K562 (cell line): ENCODE measurements at regions not wholly inside any gene's neighbourhood (a gene's known extent, or its start where the extent isn't known, plus 50 kb on each side); places are given as distances from the start of the nearest gene placed in this dataset.
A peak's percentile ranks its signal among the peaks of the same experiment; 100 is the strongest.

Source experiments
- ATAC-seq: fragments of 200-7000 bp; cut with Tn5 transposase; 3 replicates; pipeline ENCODE4 v1.9.1; 2020; ENCODE audit warnings: moderate library complexity
- BruUV-seq: library from RNA; stranded (reverse); fragments of 400-500 nt; replicated peaks from 2 replicates; lab custom pipeline; 2021; lab: Mats Ljungman, UMichigan
- CTCF ChIA-PET: fragments of 300-600 bp; formaldehyde crosslinking; extraction: SDS; loops from one replicate; lab custom pipeline; 2021; ENCODE audit warnings: low intra/inter-chr PET ratio; lab: Yijun Ruan, JAX
- POLR2A ChIA-PET: fragments of 300-600, 350-650 bp; sonication (Branson Sonifier 250); formaldehyde crosslinking; extraction: SDS; loops from one replicate; lab custom pipeline; 2021; ENCODE audit warnings: antibody characterized with exemption, inconsistent platforms; lab: Yijun Ruan, JAX
- DNase-seq, 4 experiments: peaks; one replicate each; pipeline versions ENCODE4 v3.0.0 to v3.0.0-alpha.2; 2011 to 2018; ENCODE audit warnings: low spot score in 3 of 4, mixed read lengths in 3 of 4; ENCODE audit errors: extremely low read depth in 1 of 4
- FAIRE-seq: peaks from 2 replicates; lab custom pipeline; 2011; peaks lifted over from hg19 to GRCh38; lab: Jason Lieb, UNC
- H2AFZ ChIP-seq: 2 replicates; pipeline ENCODE4 v1.6.0; 2011; ENCODE audit warnings: low read depth, low read length, control low read depth, inconsistent platforms
- H3K27ac ChIP-seq: fragments of 200-600 bp; 3 replicates; pipeline ENCODE4 v1.8.0; 2011; ENCODE audit warnings: low read depth, mild to moderate bottlenecking, control low read depth, inconsistent platforms, low read length, moderate library complexity, mixed read lengths; ENCODE audit errors: extremely low read depth
- H3K27me3 ChIP-seq, 2 experiments: fragments of 300-600 bp in 1 of 2; 2 replicates in 1 of 2; 3 replicates in 1 of 2; pipeline versions ENCODE4 v1.6.0 to v1.8.0; 2011; ENCODE audit warnings: inconsistent platforms in 2 of 2, low read length in 2 of 2, mild to moderate bottlenecking in 1 of 2, mixed read lengths in 1 of 2, moderate library complexity in 1 of 2; ENCODE audit not compliant: control insufficient read depth in 2 of 2, insufficient read depth in 2 of 2
- H3K36me3 ChIP-seq: fragments of 300-600 bp; 3 replicates; pipeline ENCODE4 v1.8.0; 2011; ENCODE audit warnings: mild to moderate bottlenecking, low read length, inconsistent platforms; ENCODE audit not compliant: control insufficient read depth, insufficient read depth
- H3K4me1 ChIP-seq, 2 experiments: fragments of 200-600 bp in 1 of 2; replicated peaks in 1 of 2; 2 replicates in 1 of 2; 3 replicates in 1 of 2; pipeline versions ENCODE4 v1.5.1 to v1.8.0; 2011; ENCODE audit warnings: inconsistent platforms in 2 of 2, low read length in 2 of 2, mild to moderate bottlenecking in 1 of 2, mixed read lengths in 1 of 2, moderate library complexity in 1 of 2; ENCODE audit not compliant: control insufficient read depth in 2 of 2, insufficient read depth in 2 of 2
- H3K4me2 ChIP-seq: 2 replicates; pipeline ENCODE4 v1.6.1; 2011; ENCODE audit warnings: low read length, control low read depth, inconsistent platforms, mixed read lengths; ENCODE audit not compliant: insufficient read depth
- H3K4me3 ChIP-seq: fragments of 200-600 bp; sonication (generic), shearing (Covaris generic); 2 replicates; pipeline ENCODE4 v1.5.1; 2016; ENCODE audit warnings: control low read depth, inconsistent platforms
- H3K79me2 ChIP-seq: fragments of 200-600 bp; 3 replicates; pipeline ENCODE4 v1.8.0; 2011; ENCODE audit warnings: low read length, inconsistent platforms; ENCODE audit not compliant: control insufficient read depth, insufficient read depth
- H3K9ac ChIP-seq, 2 experiments: 2 replicates each; pipeline versions ENCODE4 v1.6.0 to v1.6.1; 2011; ENCODE audit warnings: low read depth in 2 of 2, low read length in 2 of 2, control low read depth in 1 of 2, inconsistent platforms in 1 of 2, mild to moderate bottlenecking in 1 of 2, mixed read lengths in 1 of 2; ENCODE audit not compliant: insufficient read depth in 1 of 2
- H3K9me1 ChIP-seq: one replicate; pipeline ENCODE4 v1.6.0; 2011; ENCODE audit warnings: inconsistent platforms, mild to moderate bottlenecking, low read length, moderate library complexity; ENCODE audit not compliant: control insufficient read depth, insufficient read depth
- H3K9me3 ChIP-seq: replicated peaks from 2 replicates; pipeline ENCODE4 v1.5.1; 2011; ENCODE audit warnings: low read depth, low read length, inconsistent platforms; ENCODE audit not compliant: control insufficient read depth, insufficient read depth
- H4K20me1 ChIP-seq: replicated peaks from 2 replicates; pipeline ENCODE4 v1.6.1; 2011; ENCODE audit warnings: low read length, inconsistent platforms, mixed read lengths; ENCODE audit not compliant: control insufficient read depth, insufficient read depth
- CC2D1A ChIP-seq: fragments of 450-650 bp; IDR thresholded peaks from 2 replicates; pipeline ENCODE4 v1.6.1; 2017; ENCODE audit warnings: mild to moderate bottlenecking
- FOS ChIP-seq: IDR thresholded peaks from 3 replicates; pipeline ENCODE4 v1.6.1; 2011; ENCODE audit not compliant: insufficient read length; ENCODE audit errors: extremely low read depth
- HDAC8 ChIP-seq: fragments of 450-650 bp; IDR thresholded peaks from 2 replicates; pipeline ENCODE4 v1.6.1; 2016; ENCODE audit warnings: mild to moderate bottlenecking, missing genetic modification characterization, moderate library complexity, missing compliant biosample characterization
- IFI16 ChIP-seq: fragments of 250-450 bp; sonication (Bioruptor Pico); IDR thresholded peaks from 2 replicates; pipeline ENCODE4 v2.1.2; 2022; ENCODE audit warnings: mild to moderate bottlenecking, inconsistent platforms
- MED1 ChIP-seq: sonication (generic); formaldehyde crosslinking; IDR thresholded peaks from 2 replicates; pipeline ENCODE4 v1.8.1; 2023; ENCODE audit warnings: missing genetic modification reagents, borderline replicate concordance
- NCOA1 ChIP-seq: fragments of 450-650 bp; IDR thresholded peaks from 2 replicates; pipeline ENCODE4 v1.6.1; 2016; ENCODE audit warnings: low read depth
- NFE2L1 ChIP-seq: fragments of 450-650 bp; IDR thresholded peaks from 2 replicates; pipeline ENCODE4 v1.6.1; 2016; ENCODE audit warnings: missing genetic modification characterization, low read depth, mild to moderate bottlenecking, missing compliant biosample characterization, moderate library complexity, borderline replicate concordance
- SAFB ChIP-seq: fragments of 200-400 bp; formaldehyde crosslinking; IDR thresholded peaks from 2 replicates; pipeline ENCODE4 v1.6.1; 2017; ENCODE audit warnings: low read depth, low read length, borderline replicate concordance
- ZNF583 ChIP-seq: fragments of 250-450 bp; sonication (Bioruptor Pico); IDR thresholded peaks from 2 replicates; pipeline ENCODE4 v1.4.0; 2020
- ZNF778 ChIP-seq: fragments of 450-650 bp; formaldehyde crosslinking; IDR thresholded peaks from 2 replicates; pipeline ENCODE4 v1.4.0; 2020; ENCODE audit warnings: mild to moderate bottlenecking, moderate library complexity
- WGBS: fragments of 100-300 bp; shearing (Covaris generic); methylation state at CpG from one replicate; pipeline ENCODE4 v1.1.6; 2016; ENCODE audit warnings: low coverage, mixed read lengths; ENCODE audit not compliant: insufficient coverage; ENCODE audit errors: missing lambda C conversion rate; 5-methylcytosine and 5-hydroxymethylcytosine counted together
- in situ Hi-C: fragments of 300-500 bp; cut with MboI; formaldehyde crosslinking; loops from 4 replicates; pipeline ENCODE4 v1.15.0; 2018; ENCODE audit warnings: inconsistent platforms, mixed read lengths
- intact Hi-C: fragments of 100-400 bp; cut with micrococcal nuclease; formaldehyde crosslinking; loops from 2 replicates; pipeline ENCODE4 v1.14.2; 2022
- TF ChIP-seq, protein P1 (sequence below): fragments of 450-650 bp; conservative IDR thresholded peaks from 2 replicates; pipeline ENCODE4 v1.6.1; 2016; ENCODE audit warnings: missing genetic modification characterization, low read depth, mild to moderate bottlenecking, control low read depth, missing compliant biosample characterization

DNA sequence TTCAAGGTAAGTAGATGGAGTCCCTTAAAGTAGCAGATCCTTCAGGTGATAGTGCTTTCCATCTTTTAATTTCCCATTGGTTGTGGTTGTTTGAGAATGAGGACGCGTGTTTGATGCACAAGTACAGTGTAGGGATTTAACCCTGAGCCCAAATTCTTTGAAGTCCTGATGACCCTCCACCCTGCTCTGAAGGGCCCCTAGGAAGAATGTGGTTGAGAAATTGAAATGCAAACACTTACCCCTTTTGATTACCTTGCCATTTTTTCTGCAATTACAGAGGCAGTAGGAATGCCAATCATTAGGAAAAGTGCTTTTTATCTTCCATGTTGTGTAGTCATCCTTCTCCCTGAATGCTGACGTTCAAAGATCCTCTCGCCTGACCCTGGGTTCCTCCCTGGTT is 112.4 kb downstream of the ZNF518B start:
- Histone ChIP-seq H3K4me3 (no peak overlapping the region), H3K9ac (0 out of 4 replicates have a peak overlapping the region, but pooled peaks of 1 of the 2 experiments have one; percentile 23), H3K9me3 (no peaks in the 10 kb centered on the region), H3K4me1 (peaks cover 12 to 34% of the 10 kb centered on the region in 2 experiments), H3K79me2 (no peaks in the 10 kb centered on the region), H4K20me1 (no peaks in the 10 kb centered on the region), H3K27me3 (no peaks in the 10 kb centered on the region), H3K36me3 (no peaks in the 10 kb centered on the region), H3K9me1 (no peaks in the 10 kb centered on the region), H3K27ac (peak overlapping the region; percentile 24; the same call in 1 of the 3 replicates), H3K4me2 (peak overlapping the region; percentile 49; the same call in 1 of the 2 replicates), H2AFZ (peak overlapping the region; percentile 24; the same call in 1 of the 2 replicates)
- no TSS peak for BruUV-seq
- in situ Hi-C loops = no loop called here
- TF ChIP-seq NCOA1 (no peak), IFI16 (CRISPR knock-in tag) (no peak), NFE2L1 (no peak)
- WGBS = 65% methylated on average over 4 of the region's 4 CpGs
- intact Hi-C loops = no loop called here
- no peak for FAIRE-seq
- no peak for ATAC-seq
- CTCF ChIA-PET = no interaction called here
- DNase-seq = no peak
- POLR2A ChIA-PET = interaction anchor here (2.2 kb wide), 2 partner anchors 15 to 20 kb away, joined by 7 to 10 read pairs; no protein-coding TSS in a partner anchor

DNA sequence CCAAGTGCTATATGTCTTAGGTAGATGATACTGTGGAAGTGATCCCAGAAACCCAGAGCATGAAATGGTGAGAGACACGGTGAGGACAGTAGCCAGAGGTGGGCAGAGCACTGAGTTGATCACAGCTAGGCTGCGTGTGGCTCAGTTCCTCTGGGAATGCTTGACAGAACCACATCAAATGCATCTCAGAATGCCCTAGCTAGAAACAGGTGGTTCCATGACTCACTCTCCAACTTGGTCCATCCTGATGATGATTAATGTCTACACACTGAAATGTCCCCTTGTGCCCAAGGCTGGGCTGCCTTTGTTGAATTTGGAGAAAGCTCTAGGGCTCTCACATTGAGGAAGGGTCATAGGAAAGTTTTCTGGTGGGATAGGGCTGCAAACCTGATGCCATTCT is 113.6 kb downstream of the ZNF518B start:
- H3K4me2 ChIP-seq = no peak overlapping the region
- intact Hi-C loops (no loop called here), in situ Hi-C loops (no loop called here)
- H3K9me1 ChIP-seq = no peaks in the 10 kb centered on the region
- ChIA-PET CTCF (no interaction called here), POLR2A (interaction anchor here (1.1 kb wide), 1 partner anchor 226 kb away, joined by 5 read pairs; no protein-coding TSS in a partner anchor)
- no peak overlapping the region for H3K4me3 ChIP-seq
- H3K79me2 ChIP-seq = no peaks in the 10 kb centered on the region
- no TSS peak for BruUV-seq
- no peaks in the 10 kb centered on the region for H3K9me3 ChIP-seq
- no peak overlapping the region for H3K27ac ChIP-seq
- 84% methylated on average over 2 of the region's 2 CpGs for WGBS
- no peaks in the 10 kb centered on the region for H3K36me3 ChIP-seq
- no peak for FAIRE-seq
- H3K27me3 ChIP-seq = no peaks in the 10 kb centered on the region
- ATAC-seq = no peak
- peaks cover 12 to 34% of the 10 kb centered on the region in 2 experiments for H3K4me1 ChIP-seq
- H4K20me1 ChIP-seq = no peaks in the 10 kb centered on the region
- H2AFZ ChIP-seq = no peak overlapping the region
- DNase-seq = no peak
- H3K9ac ChIP-seq = no peak overlapping the region
- TF ChIP-seq FOS (no peak), SAFB (no peak), HDAC8 (tag) (no peak), ZNF778 (CRISPR knock-in tag) (no peak), MED1 (CRISPR knock-in tag) (no peak), CC2D1A (no peak), ZNF583 (CRISPR knock-in tag) (no peak)
- TF ChIP-seq, protein P1, sequence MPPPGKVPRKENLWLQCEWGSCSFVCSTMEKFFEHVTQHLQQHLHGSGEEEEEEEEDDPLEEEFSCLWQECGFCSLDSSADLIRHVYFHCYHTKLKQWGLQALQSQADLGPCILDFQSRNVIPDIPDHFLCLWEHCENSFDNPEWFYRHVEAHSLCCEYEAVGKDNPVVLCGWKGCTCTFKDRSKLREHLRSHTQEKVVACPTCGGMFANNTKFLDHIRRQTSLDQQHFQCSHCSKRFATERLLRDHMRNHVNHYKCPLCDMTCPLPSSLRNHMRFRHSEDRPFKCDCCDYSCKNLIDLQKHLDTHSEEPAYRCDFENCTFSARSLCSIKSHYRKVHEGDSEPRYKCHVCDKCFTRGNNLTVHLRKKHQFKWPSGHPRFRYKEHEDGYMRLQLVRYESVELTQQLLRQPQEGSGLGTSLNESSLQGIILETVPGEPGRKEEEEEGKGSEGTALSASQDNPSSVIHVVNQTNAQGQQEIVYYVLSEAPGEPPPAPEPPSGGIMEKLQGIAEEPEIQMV (tag) = no peak
